ENCODE measurements at regions not wholly inside any gene's neighbourhood (a gene's known extent, or its start where the extent isn't known, plus 50 kb on each side); places are given as distances from the start of the nearest gene placed in this dataset.

GRCh38 chr3:135495891-135496290 is 469.6 kb upstream of the PPP2R3A start:
- TF ChIP-seq POLR2AphosphoS5 (IDR thresholded peaks at IDR 0.05; ENCODE audit: low read depth, low read length), result no peak
- no peak for TF ChIP-seq POLR2A (IDR thresholded peaks at IDR 0.05; ENCODE audit: low read depth, low read length)
